ENCODE measurements at regions not wholly inside any gene's neighbourhood (a gene's known extent, or its start where the extent isn't known, plus 50 kb on each side); places are given as distances from the start of the nearest gene placed in this dataset.

GRCh38 chr16:55192734-55193133 lies 131.3 kb upstream of the IRX6 start:
- intact Hi-C loops (cut with DNase I; ENCODE audit: low total_unique reads), result loop anchor here (2.0 kb wide), 1 partner anchor 36 kb away; no protein-coding TSS in a partner anchor
- TF ChIP-seq POLR2A (IDR thresholded peaks at IDR 0.05) (no peak), POLR2AphosphoS5 (IDR thresholded peaks at IDR 0.05) (no peak), CTCF (IDR thresholded peaks at IDR 0.05) (no peak)
- Histone ChIP-seq H3K9me3 (peaks cover 0 to 11% of the 10 kb centered on the region in 2 donors), H3K27me3 (peaks cover 0 to 5% of the 10 kb centered on the region in 2 donors), H3K36me3 (no peaks in the 10 kb centered on the region), H3K4me1 (no peaks in the 10 kb centered on the region), H3K4me3 (no peak overlapping the region), H3K27ac (no peak overlapping the region)
- no peak for DNase-seq (ENCODE audit: low spot score in 2 of 2)

GRCh38 chr16:55203570-55203969 lies 120.4 kb upstream of the IRX6 start:
- H3K4me1 ChIP-seq, result no peaks in the 10 kb centered on the region
- intact Hi-C loops (cut with DNase I; ENCODE audit: low total_unique reads), result no loop called here
- no peak for DNase-seq (ENCODE audit: low spot score in 2 of 2)
- no peak overlapping the region for H3K27ac ChIP-seq
- no peaks in the 10 kb centered on the region for H3K9me3 ChIP-seq
- H3K27me3 ChIP-seq, result no peaks in the 10 kb centered on the region
- TF ChIP-seq POLR2AphosphoS5 (IDR thresholded peaks at IDR 0.05) (no peak), CTCF (IDR thresholded peaks at IDR 0.05) (no peak), POLR2A (IDR thresholded peaks at IDR 0.05) (no peak)
- H3K4me3 ChIP-seq, result no peak overlapping the region
- no peaks in the 10 kb centered on the region for H3K36me3 ChIP-seq

- Histone ChIP-seq H3K27ac (no peak overlapping the region), H3K4me3 (no peak overlapping the region), H3K36me3 (no peaks in the 10 kb centered on the region), H3K4me1 (no peaks in the 10 kb centered on the region), H3K27me3 (no peaks in the 10 kb centered on the region), H3K9me3 (no peaks in the 10 kb centered on the region)
- DNase-seq (ENCODE audit: low spot score in 2 of 2), result no peak
- no peak for TF ChIP-seq POLR2A (IDR thresholded peaks at IDR 0.05)
- no peak for TF ChIP-seq CTCF (IDR thresholded peaks at IDR 0.05)
- no peak for TF ChIP-seq POLR2AphosphoS5 (IDR thresholded peaks at IDR 0.05)
- intact Hi-C loops (cut with DNase I; ENCODE audit: low total_unique reads), result no loop called here
Observed at GRCh38 chr16:55204069-55204468, 119.9 kb upstream of the IRX6 start.

- intact Hi-C loops (cut with DNase I; ENCODE audit: low total_unique reads), result no loop called here
- DNase-seq (ENCODE audit: low spot score in 2 of 2), result no peak
- Histone ChIP-seq H3K36me3 (no peaks in the 10 kb centered on the region), H3K9me3 (no peaks in the 10 kb centered on the region), H3K27ac (no peak overlapping the region), H3K4me3 (no peak overlapping the region), H3K4me1 (no peaks in the 10 kb centered on the region), H3K27me3 (no peaks in the 10 kb centered on the region)
- TF ChIP-seq POLR2AphosphoS5 (IDR thresholded peaks at IDR 0.05) (no peak), POLR2A (IDR thresholded peaks at IDR 0.05) (no peak), CTCF (IDR thresholded peaks at IDR 0.05) (no peak)
Observed at GRCh38 chr16:55204923-55205322, 119.1 kb upstream of the IRX6 start.

- H3K9me3 ChIP-seq, result no peaks in the 10 kb centered on the region
- H3K4me1 ChIP-seq, result no peaks in the 10 kb centered on the region
- H3K4me3 ChIP-seq, result no peak overlapping the region
- H3K36me3 ChIP-seq, result no peaks in the 10 kb centered on the region
- intact Hi-C loops (cut with DNase I; ENCODE audit: low total_unique reads), result no loop called here
- no peak overlapping the region for H3K27ac ChIP-seq
- no peak for TF ChIP-seq POLR2A (IDR thresholded peaks at IDR 0.05)
- TF ChIP-seq POLR2AphosphoS5 (IDR thresholded peaks at IDR 0.05), result no peak
- TF ChIP-seq CTCF (IDR thresholded peaks at IDR 0.05), result no peak
- H3K27me3 ChIP-seq, result no peaks in the 10 kb centered on the region
- DNase-seq (ENCODE audit: low spot score in 2 of 2), result no peak
Observed at GRCh38 chr16:55207693-55208428, 116.1 kb upstream of the IRX6 start.
